Right lobe of liver (tissue), 6 donors: ENCODE measurements at regions not wholly inside any gene's neighbourhood (a gene's known extent, or its start where the extent isn't known, plus 50 kb on each side); places are given as distances from the start of the nearest gene placed in this dataset.

ENCODE experiments used
- ATAC-seq, 4 donors: fragments of 200-7000 bp; cut with Tn5 transposase; one replicate each; pipeline ENCODE4 v1.9.1; 2020; ENCODE audit warnings: mild to moderate bottlenecking in 4 of 4, moderate library complexity in 4 of 4
- DNase-seq, 3 donors: peaks; one replicate each; pipeline ENCODE4 v3.0.0-alpha.2; 2020
- H3K27ac ChIP-seq, 3 donors: fragments of 200-600 bp; one replicate each; pipeline ENCODE4 v1.8.0; 2022
- H3K27me3 ChIP-seq, 2 donors: fragments of 200-600 bp; one replicate each; pipeline ENCODE4 v1.8.0; 2022
- H3K36me3 ChIP-seq, 4 donors: fragments of 200-600 bp; sonication (generic) in 1 of 4; one replicate each; pipeline versions ENCODE4 v1.5.1 to v1.8.0; 2017 to 2022; ENCODE audit warnings: control low read depth in 1 of 4
- H3K4me1 ChIP-seq, 4 donors: fragments of 200-600 bp; sonication (generic) in 1 of 4; one replicate each; pipeline versions ENCODE4 v1.5.1 to v1.8.0; 2017 to 2022; ENCODE audit warnings: control low read depth in 1 of 4
- H3K4me3 ChIP-seq, 3 donors: fragments of 200-600 bp; one replicate each; pipeline ENCODE4 v1.8.0; 2022
- H3K9me3 ChIP-seq, 4 donors: fragments of 200-600 bp; sonication (generic) in 1 of 4; one replicate each; pipeline versions ENCODE4 v1.5.1 to v1.8.0; 2017 to 2022; ENCODE audit warnings: control low read depth in 1 of 4
- POLR2A ChIP-seq: fragments of 450-650 bp; IDR thresholded peaks from one replicate; pipeline ENCODE4 v1.6.1; 2017; ENCODE audit warnings: antibody characterized with exemption, mild to moderate bottlenecking
- WGBS: methylation state at CpG from one replicate; pipeline ENCODE4 v1.1.6; 2018; ENCODE audit warnings: low coverage, low lambda C conversion rate; ENCODE audit not compliant: insufficient coverage; ENCODE audit errors: missing lambda C conversion rate; 5-methylcytosine and 5-hydroxymethylcytosine counted together
- intact Hi-C, 2 donors: fragments of 100-400 bp; cut with DNase I; formaldehyde crosslinking; loops; one replicate each; pipeline versions ENCODE4 v1.11.2 to v1.14.1; 2022
- TF ChIP-seq, protein P1 (sequence below), 4 donors: fragments of 200-600 bp in 3 of 4; fragments of 450-650 bp in 1 of 4; IDR thresholded peaks; one replicate each; pipeline versions ENCODE4 v1.5.1 to v1.8.0; 2016 to 2022; ENCODE audit warnings: antibody characterized with exemption in 4 of 4, mild to moderate bottlenecking in 2 of 4
- donor health status: DM: no; HTN: yes; CAD: no.
- donor health status: DM: no; HTN: no; CAD: no.
- donor health status: DM: no; HTN: no; CAD: no.
- donor health status: DM: no; HTN: yes; CAD: no.
- donor health status: DM: no; HTN: yes; CAD: no.

DNA sequence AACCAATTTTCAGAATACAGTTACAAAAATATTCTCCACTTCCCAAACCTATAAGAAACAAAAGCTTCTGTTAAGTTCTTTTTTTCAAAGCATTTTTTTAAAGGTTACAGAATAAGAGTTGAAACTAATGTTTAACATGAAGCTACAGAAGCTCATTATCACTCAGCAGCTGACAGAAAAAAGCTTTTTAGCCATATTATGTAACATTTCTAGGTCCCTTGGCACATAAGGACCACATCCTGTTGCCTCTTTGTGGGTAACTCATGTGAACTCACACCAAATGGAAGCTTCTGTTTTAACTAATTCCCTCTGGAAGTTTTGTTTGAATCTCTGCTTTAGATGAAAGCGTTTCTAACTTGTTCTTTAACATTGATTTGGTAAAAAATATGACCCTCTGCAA is 242.5 kb upstream of the TMPRSS15 start:
- no peaks in the 10 kb centered on the region for H3K27me3 ChIP-seq
- WGBS = 15% methylated on average over 1 of the region's 1 CpG
- intact Hi-C loops = no loop called here

GRCh38 chr21:18655931-18656330 is 252.3 kb upstream of the TMPRSS15 start:
- Histone ChIP-seq H3K36me3 (no peaks in the 10 kb centered on the region), H3K4me1 (no peaks in the 10 kb centered on the region), H3K27ac (no peak overlapping the region), H3K27me3 (no peaks in the 10 kb centered on the region), H3K4me3 (no peak overlapping the region), H3K9me3 (no peaks in the 10 kb centered on the region)
- no peak for TF ChIP-seq POLR2A
- TF ChIP-seq, protein P1, sequence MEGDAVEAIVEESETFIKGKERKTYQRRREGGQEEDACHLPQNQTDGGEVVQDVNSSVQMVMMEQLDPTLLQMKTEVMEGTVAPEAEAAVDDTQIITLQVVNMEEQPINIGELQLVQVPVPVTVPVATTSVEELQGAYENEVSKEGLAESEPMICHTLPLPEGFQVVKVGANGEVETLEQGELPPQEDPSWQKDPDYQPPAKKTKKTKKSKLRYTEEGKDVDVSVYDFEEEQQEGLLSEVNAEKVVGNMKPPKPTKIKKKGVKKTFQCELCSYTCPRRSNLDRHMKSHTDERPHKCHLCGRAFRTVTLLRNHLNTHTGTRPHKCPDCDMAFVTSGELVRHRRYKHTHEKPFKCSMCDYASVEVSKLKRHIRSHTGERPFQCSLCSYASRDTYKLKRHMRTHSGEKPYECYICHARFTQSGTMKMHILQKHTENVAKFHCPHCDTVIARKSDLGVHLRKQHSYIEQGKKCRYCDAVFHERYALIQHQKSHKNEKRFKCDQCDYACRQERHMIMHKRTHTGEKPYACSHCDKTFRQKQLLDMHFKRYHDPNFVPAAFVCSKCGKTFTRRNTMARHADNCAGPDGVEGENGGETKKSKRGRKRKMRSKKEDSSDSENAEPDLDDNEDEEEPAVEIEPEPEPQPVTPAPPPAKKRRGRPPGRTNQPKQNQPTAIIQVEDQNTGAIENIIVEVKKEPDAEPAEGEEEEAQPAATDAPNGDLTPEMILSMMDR (IDR thresholded peaks at IDR 0.05) = no peak
- no peak for ATAC-seq
- no peak for DNase-seq
- WGBS = 41% methylated on average over 3 of the region's 3 CpGs
- intact Hi-C loops = no loop called here

More for the DNA sequence above, 242.5 kb upstream of the TMPRSS15 start:
- Histone ChIP-seq H3K27ac (no peak overlapping the region), H3K9me3 (no peaks in the 10 kb centered on the region), H3K4me3 (no peak overlapping the region), H3K36me3 (no peaks in the 10 kb centered on the region), H3K4me1 (no peaks in the 10 kb centered on the region)
- TF ChIP-seq POLR2A = no peak
- TF ChIP-seq, protein P1 (IDR thresholded peaks at IDR 0.05) = no peak
- no peak for DNase-seq
- no peak for ATAC-seq

DNA sequence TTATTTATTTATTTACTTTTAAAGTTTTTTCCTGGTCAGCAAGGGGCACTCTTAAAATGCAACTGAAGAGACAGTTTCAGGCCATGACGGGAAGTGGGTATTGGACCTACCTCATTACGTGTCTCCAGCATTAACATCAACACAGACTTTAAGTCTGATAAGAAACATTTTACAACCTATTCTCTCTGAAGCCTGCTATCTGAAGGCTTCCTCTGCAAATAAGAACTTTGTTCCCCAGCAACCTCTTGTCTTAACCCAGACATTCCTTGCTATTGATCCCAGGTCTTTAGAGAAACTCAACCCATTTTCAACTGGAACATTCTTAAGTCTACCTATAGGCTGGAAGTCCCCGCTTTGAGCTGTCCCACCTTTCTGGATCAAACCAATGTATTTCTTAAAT is 258.3 kb upstream of the TMPRSS15 start:
- DNase-seq (no peak), ATAC-seq (no peak)
- Histone ChIP-seq H3K36me3 (no peaks in the 10 kb centered on the region), H3K4me3 (no peak overlapping the region), H3K27ac (no peak overlapping the region), H3K27me3 (no peaks in the 10 kb centered on the region), H3K9me3 (no peaks in the 10 kb centered on the region), H3K4me1 (no peaks in the 10 kb centered on the region)
- 53% methylated on average over 2 of the region's 3 CpGs for WGBS
- no peak for TF ChIP-seq POLR2A
- TF ChIP-seq, protein P1 (IDR thresholded peaks at IDR 0.05) = no peak
- intact Hi-C loops = no loop called here

DNA sequence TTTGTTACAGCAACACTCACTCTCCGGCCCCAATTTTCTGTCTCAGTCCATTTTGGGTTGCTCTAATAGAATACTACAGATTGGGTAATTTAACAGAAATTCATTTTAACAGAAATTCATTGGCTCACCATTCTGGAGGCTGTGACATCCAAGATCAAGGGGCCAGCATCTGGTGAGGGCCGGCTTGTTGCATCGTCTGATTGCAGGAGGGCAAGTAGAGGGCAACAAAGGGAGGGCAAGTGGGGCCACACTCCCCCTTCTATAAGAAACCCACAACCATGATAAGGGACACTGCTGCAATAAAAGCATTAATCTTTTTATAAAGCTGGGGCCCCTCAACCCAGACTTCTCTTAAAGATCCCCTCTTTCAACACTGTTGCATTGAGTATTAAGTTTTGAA is 260.1 kb upstream of the TMPRSS15 start:
- intact Hi-C loops = no loop called here
- DNase-seq (no peak), ATAC-seq (no peak)
- no peaks in the 10 kb centered on the region for H3K9me3 ChIP-seq
- TF ChIP-seq, protein P1 (IDR thresholded peaks at IDR 0.05) = no peak
- TF ChIP-seq POLR2A = no peak
- no peak overlapping the region for H3K4me3 ChIP-seq
- 31% methylated on average over 3 of the region's 3 CpGs for WGBS
- no peaks in the 10 kb centered on the region for H3K4me1 ChIP-seq
- H3K27ac ChIP-seq = no peak overlapping the region
- no peaks in the 10 kb centered on the region for H3K36me3 ChIP-seq
- no peaks in the 10 kb centered on the region for H3K27me3 ChIP-seq

DNA sequence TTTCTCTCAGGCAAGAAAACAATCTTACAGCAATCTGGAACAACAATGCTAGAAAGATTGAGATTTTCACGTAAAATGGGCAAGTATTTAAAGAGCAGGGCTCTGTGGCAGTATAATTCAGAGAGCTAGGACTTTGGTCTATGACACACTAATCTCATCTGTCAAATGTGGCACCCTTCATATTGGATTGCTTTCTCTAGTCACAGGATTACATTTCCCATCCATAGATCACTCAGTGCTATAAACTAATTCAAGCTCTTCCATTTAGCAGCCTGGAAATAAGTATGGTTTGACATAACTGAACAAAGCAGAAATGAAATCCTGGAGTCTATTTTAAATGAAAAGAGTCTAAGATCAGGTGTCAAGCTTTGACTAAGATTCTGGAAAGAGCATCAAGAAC is 263.1 kb upstream of the TMPRSS15 start:
- no peak for ATAC-seq
- TF ChIP-seq POLR2A = no peak
- TF ChIP-seq, protein P1 (IDR thresholded peaks at IDR 0.05) = no peak
- intact Hi-C loops = no loop called here
- H3K27me3 ChIP-seq = no peaks in the 10 kb centered on the region
- no peaks in the 10 kb centered on the region for H3K36me3 ChIP-seq
- no peak overlapping the region for H3K27ac ChIP-seq
- WGBS = 56% methylated on average over 1 of the region's 1 CpG
- H3K4me3 ChIP-seq = no peak overlapping the region
- DNase-seq = no peak
- H3K4me1 ChIP-seq = no peaks in the 10 kb centered on the region
- H3K9me3 ChIP-seq = no peaks in the 10 kb centered on the region
